Endodermal cell (in vitro differentiated cells): ENCODE measurements at regions not wholly inside any gene's neighbourhood (a gene's known extent, or its start where the extent isn't known, plus 50 kb on each side); places are given as distances from the start of the nearest gene placed in this dataset.

Source experiments
- DNase-seq: peaks from one replicate; pipeline ENCODE4 v3.0.0-alpha.2; 2017
- H3K27ac ChIP-seq: 2 replicates; pipeline ENCODE4 v1.5.1; 2013; ENCODE audit warnings: mild to moderate bottlenecking, low read depth, low read length, moderate library complexity
- H3K27me3 ChIP-seq: 2 replicates; pipeline ENCODE4 v1.6.1; 2013; ENCODE audit warnings: mild to moderate bottlenecking, low read length, moderate library complexity; ENCODE audit not compliant: insufficient read depth, control insufficient read depth, poor library complexity, severe bottlenecking
- H3K36me3 ChIP-seq: 2 replicates; pipeline ENCODE4 v1.7.0; 2013; ENCODE audit warnings: mild to moderate bottlenecking, low read length, moderate library complexity; ENCODE audit not compliant: control insufficient read depth, insufficient read depth
- H3K4me1 ChIP-seq: one replicate; pipeline ENCODE4 v1.7.0; 2013; ENCODE audit warnings: low read length; ENCODE audit not compliant: control insufficient read depth, insufficient read depth
- H3K4me3 ChIP-seq: 2 replicates; pipeline ENCODE4 v1.5.1; 2013; ENCODE audit warnings: mild to moderate bottlenecking, low read length, moderate library complexity
- H3K9ac ChIP-seq: 2 replicates; pipeline ENCODE4 v1.6.1; 2013; ENCODE audit warnings: mild to moderate bottlenecking, low read length, moderate library complexity; ENCODE audit not compliant: poor library complexity, severe bottlenecking; ENCODE audit errors: extremely low read depth
- H3K9me3 ChIP-seq: 2 replicates; pipeline ENCODE4 v1.6.1; 2013; ENCODE audit warnings: mild to moderate bottlenecking, low read length, moderate library complexity; ENCODE audit not compliant: control insufficient read depth
- H3K27ac Mint-ChIP-seq: 2 replicates; pipeline ENCODE4 v1.8.0; 2020; ENCODE audit warnings: mixed read lengths
- H3K27me3 Mint-ChIP-seq: 2 replicates; pipeline ENCODE4 v1.8.0; 2021; ENCODE audit warnings: mild to moderate bottlenecking, mixed read lengths; ENCODE audit not compliant: insufficient read depth
- H3K36me3 Mint-ChIP-seq: 2 replicates; pipeline ENCODE4 v1.8.0; 2020; ENCODE audit warnings: low read depth, mixed read lengths
- H3K4me1 Mint-ChIP-seq: 2 replicates; pipeline ENCODE4 v1.8.0; 2020; ENCODE audit warnings: mixed read lengths
- H3K4me3 Mint-ChIP-seq: 2 replicates; pipeline ENCODE4 v1.8.0; 2020; ENCODE audit warnings: mild to moderate bottlenecking, moderate library complexity, mixed read lengths
- H3K9me3 Mint-ChIP-seq: 2 replicates; pipeline ENCODE4 v1.8.0; 2020; ENCODE audit warnings: mild to moderate bottlenecking, mixed read lengths
- CTCF ChIP-seq: fragments of 200-600 bp; sonication (generic); conservative IDR thresholded peaks from 2 replicates; pipeline ENCODE4 v1.5.0; 2021; ENCODE audit warnings: antibody characterized with exemption, mild to moderate bottlenecking
- WGBS, 2 experiments: methylation state at CpG; one replicate each; pipeline versions ENCODE4 v1.1.5 to v1.1.7; 2013; ENCODE audit warnings: missing lambda C conversion rate in 2 of 2, mixed read lengths in 1 of 2; ENCODE audit not compliant: insufficient coverage in 1 of 2, insufficient read length in 1 of 2; 5-methylcytosine and 5-hydroxymethylcytosine counted together

DNA sequence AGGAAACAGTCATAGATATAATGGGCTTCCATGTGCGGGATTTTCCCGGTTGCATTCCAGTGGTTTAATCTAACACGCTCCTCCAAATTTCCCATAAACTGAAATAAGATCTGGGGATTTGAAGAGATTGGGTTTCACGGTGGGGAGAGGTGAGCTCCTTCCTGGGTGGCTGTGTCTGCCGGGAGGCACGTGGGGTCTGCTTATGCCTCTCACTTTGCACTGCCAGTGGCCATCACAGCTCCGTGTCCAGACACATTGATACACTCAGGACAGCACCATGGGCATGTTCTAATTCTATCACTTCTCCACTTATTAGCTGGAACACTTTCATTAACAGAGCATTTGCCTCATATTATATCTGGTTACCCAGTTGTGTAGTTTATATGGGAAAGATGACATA is 73.4 kb downstream of the SOX1 start:
- H3K9me3 ChIP-seq = no peaks in the 10 kb centered on the region
- DNase-seq = peak; percentile 3
- no peak overlapping the region for H3K9ac ChIP-seq
- no peaks in the 10 kb centered on the region for H3K36me3 ChIP-seq
- no peak overlapping the region for H3K4me3 ChIP-seq
- no peaks in the 10 kb centered on the region for H3K27me3 ChIP-seq
- H3K27ac Mint-ChIP-seq = no peak overlapping the region
- H3K27ac ChIP-seq = no peak overlapping the region
- no peaks in the 10 kb centered on the region for H3K4me1 ChIP-seq
- no peaks in the 10 kb centered on the region for H3K4me1 Mint-ChIP-seq
- no peaks in the 10 kb centered on the region for H3K36me3 Mint-ChIP-seq
- H3K4me3 Mint-ChIP-seq = no peak overlapping the region
- no peak for TF ChIP-seq CTCF
- H3K27me3 Mint-ChIP-seq = peaks cover 35% of the 10 kb centered on the region
- 91% methylated on average over 7 of the region's 7 CpGs; no CpG with 5 or more reads in 1 of the 2 experiments for WGBS, 2 experiments
- H3K9me3 Mint-ChIP-seq = no peaks in the 10 kb centered on the region

- no peaks in the 10 kb centered on the region for H3K9me3 Mint-ChIP-seq
Measured at GRCh38 chr13:112141643-112142400, 74.9 kb downstream of the SOX1 start.

DNA sequence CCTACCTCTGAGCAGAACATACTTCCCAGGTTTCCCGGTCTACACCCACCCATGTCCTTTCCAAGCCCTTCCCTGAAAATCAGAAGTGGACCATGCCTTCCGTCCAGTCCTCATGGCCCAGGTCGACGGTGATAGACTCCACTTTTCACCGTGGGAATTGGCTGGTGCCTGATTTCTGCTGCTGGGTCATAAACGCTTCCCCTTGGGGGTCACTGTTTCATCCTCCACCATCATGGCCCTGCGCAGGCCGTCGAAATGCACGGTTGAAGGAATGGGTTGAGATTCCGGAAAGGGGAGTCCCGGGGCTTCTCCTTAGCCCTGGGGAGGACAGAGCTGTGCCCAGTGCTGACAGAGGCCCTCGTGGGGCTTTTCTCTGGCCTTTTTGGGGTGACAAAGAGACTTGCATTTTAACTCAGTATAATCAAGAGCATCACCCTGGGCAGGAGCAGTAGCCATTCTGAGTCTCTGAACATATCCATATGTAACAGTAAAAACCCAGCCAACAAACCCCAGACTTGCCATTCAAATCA is 75.5 kb downstream of the SOX1 start:
- H3K4me1 Mint-ChIP-seq = no peaks in the 10 kb centered on the region
- H3K4me3 ChIP-seq = no peak overlapping the region
- H3K9me3 ChIP-seq = no peaks in the 10 kb centered on the region
- peaks cover 27% of the 10 kb centered on the region for H3K27me3 Mint-ChIP-seq
- no peak overlapping the region for H3K4me3 Mint-ChIP-seq
- DNase-seq = peak; percentile 24
- no peak overlapping the region for H3K9ac ChIP-seq
- H3K4me1 ChIP-seq = no peaks in the 10 kb centered on the region
- no peaks in the 10 kb centered on the region for H3K27me3 ChIP-seq
- no peaks in the 10 kb centered on the region for H3K36me3 ChIP-seq
- no peaks in the 10 kb centered on the region for H3K9me3 Mint-ChIP-seq
- WGBS, 2 experiments = 90% methylated on average over 9 to 13 of the region's 13 CpGs
- no peak overlapping the region for H3K27ac ChIP-seq
- H3K36me3 Mint-ChIP-seq = no peaks in the 10 kb centered on the region
- H3K27ac Mint-ChIP-seq = no peak overlapping the region
- TF ChIP-seq CTCF = no peak

More at GRCh38 chr13:112141643-112142400, 74.9 kb downstream of the SOX1 start:
- H3K36me3 ChIP-seq = no peaks in the 10 kb centered on the region
- Mint-ChIP-seq H3K27ac (no peak overlapping the region), H3K4me3 (no peak overlapping the region), H3K27me3 (peaks cover 32% of the 10 kb centered on the region), H3K4me1 (no peaks in the 10 kb centered on the region), H3K36me3 (no peaks in the 10 kb centered on the region)
- no peak overlapping the region for H3K27ac ChIP-seq
- no peak for DNase-seq
- H3K4me3 ChIP-seq = no peak overlapping the region
- H3K4me1 ChIP-seq = no peaks in the 10 kb centered on the region
- no peak overlapping the region for H3K9ac ChIP-seq
- H3K27me3 ChIP-seq = no peaks in the 10 kb centered on the region
- H3K9me3 ChIP-seq = no peaks in the 10 kb centered on the region
- WGBS, 2 experiments = 85 to 100% methylated on average over 4 to 11 of the region's 11 CpGs
- TF ChIP-seq CTCF = no peak
